HL-60 (cell line): ENCODE measurements at regions not wholly inside any gene's neighbourhood (a gene's known extent, or its start where the extent isn't known, plus 50 kb on each side); places are given as distances from the start of the nearest gene placed in this dataset.

Source experiments
- POLR2AphosphoS5 ChIP-seq: IDR thresholded peaks from 2 replicates; pipeline ENCODE4 v1.6.1; 2012; ENCODE audit warnings: low read depth
- SPI1 ChIP-seq: IDR thresholded peaks from 2 replicates; pipeline ENCODE4 v1.6.1; 2012; ENCODE audit warnings: low read depth, mild to moderate bottlenecking, borderline replicate concordance
- TF ChIP-seq, protein P1 (sequence below): IDR thresholded peaks from one replicate; pipeline ENCODE4 v1.5.1; 2011; ENCODE audit warnings: low read length, control low read depth, inconsistent platforms; ENCODE audit not compliant: insufficient read depth
- TF ChIP-seq, protein P2 (sequence below): IDR thresholded peaks from 2 replicates; pipeline ENCODE4 v1.6.1; 2012; ENCODE audit warnings: low read depth; ENCODE audit not compliant: insufficient replicate concordance

DNA sequence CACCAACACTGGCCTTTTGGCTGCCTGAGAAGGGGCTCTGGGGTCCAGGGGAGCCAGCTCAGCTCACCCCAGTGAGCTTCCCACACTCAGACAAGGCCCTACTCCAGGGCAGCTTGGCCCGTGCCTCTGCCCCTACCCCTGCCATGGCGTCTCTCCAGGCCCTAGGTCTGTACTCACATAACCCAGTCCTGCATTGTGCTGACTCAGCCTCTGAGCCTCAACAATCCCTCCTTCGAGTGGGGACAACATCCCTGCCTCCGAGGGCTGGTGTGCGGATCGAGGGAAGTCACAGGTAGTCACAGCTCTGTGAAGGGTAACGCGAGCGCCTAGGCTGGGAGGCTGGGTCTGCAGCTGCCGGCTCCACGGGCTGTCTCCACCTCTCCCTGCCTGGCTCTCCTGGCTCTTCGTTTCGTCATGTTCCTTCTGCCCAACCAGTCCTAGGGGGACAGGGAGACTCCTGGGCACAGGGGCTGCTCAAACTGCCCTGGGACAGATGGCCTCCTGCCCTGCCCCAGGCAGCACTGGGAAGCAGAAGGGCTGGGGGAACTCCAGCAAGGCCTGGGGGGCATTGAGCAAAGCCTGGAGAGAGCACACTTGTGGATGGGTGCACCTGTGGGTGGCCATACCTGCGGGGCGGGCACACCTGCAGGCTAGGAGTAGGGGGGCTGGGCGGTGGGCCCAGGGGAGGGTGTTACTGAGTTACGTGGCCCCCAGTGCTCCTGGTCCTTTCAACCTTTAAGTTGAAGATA, 74.6 kb downstream of the RRM2 start:
- TF ChIP-seq, protein P1, sequence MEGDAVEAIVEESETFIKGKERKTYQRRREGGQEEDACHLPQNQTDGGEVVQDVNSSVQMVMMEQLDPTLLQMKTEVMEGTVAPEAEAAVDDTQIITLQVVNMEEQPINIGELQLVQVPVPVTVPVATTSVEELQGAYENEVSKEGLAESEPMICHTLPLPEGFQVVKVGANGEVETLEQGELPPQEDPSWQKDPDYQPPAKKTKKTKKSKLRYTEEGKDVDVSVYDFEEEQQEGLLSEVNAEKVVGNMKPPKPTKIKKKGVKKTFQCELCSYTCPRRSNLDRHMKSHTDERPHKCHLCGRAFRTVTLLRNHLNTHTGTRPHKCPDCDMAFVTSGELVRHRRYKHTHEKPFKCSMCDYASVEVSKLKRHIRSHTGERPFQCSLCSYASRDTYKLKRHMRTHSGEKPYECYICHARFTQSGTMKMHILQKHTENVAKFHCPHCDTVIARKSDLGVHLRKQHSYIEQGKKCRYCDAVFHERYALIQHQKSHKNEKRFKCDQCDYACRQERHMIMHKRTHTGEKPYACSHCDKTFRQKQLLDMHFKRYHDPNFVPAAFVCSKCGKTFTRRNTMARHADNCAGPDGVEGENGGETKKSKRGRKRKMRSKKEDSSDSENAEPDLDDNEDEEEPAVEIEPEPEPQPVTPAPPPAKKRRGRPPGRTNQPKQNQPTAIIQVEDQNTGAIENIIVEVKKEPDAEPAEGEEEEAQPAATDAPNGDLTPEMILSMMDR = no peak
- TF ChIP-seq POLR2AphosphoS5 = no peak
- TF ChIP-seq, protein P2, sequence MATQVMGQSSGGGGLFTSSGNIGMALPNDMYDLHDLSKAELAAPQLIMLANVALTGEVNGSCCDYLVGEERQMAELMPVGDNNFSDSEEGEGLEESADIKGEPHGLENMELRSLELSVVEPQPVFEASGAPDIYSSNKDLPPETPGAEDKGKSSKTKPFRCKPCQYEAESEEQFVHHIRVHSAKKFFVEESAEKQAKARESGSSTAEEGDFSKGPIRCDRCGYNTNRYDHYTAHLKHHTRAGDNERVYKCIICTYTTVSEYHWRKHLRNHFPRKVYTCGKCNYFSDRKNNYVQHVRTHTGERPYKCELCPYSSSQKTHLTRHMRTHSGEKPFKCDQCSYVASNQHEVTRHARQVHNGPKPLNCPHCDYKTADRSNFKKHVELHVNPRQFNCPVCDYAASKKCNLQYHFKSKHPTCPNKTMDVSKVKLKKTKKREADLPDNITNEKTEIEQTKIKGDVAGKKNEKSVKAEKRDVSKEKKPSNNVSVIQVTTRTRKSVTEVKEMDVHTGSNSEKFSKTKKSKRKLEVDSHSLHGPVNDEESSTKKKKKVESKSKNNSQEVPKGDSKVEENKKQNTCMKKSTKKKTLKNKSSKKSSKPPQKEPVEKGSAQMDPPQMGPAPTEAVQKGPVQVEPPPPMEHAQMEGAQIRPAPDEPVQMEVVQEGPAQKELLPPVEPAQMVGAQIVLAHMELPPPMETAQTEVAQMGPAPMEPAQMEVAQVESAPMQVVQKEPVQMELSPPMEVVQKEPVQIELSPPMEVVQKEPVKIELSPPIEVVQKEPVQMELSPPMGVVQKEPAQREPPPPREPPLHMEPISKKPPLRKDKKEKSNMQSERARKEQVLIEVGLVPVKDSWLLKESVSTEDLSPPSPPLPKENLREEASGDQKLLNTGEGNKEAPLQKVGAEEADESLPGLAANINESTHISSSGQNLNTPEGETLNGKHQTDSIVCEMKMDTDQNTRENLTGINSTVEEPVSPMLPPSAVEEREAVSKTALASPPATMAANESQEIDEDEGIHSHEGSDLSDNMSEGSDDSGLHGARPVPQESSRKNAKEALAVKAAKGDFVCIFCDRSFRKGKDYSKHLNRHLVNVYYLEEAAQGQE = no peak
- no peak for TF ChIP-seq SPI1
